Colonic mucosa (tissue), 4 donors: ENCODE measurements at regions not wholly inside any gene's neighbourhood (a gene's known extent, or its start where the extent isn't known, plus 50 kb on each side); places are given as distances from the start of the nearest gene placed in this dataset.

ENCODE experiments used
- DNase-seq: peaks from one replicate; pipeline ENCODE4 v3.0.0-alpha.2; 2020
- H3K27ac ChIP-seq: fragments of 200-600 bp; one replicate; pipeline ENCODE4 v1.8.0; 2021
- H3K27me3 ChIP-seq: fragments of 200-600 bp; one replicate; pipeline ENCODE4 v1.8.0; 2021
- H3K36me3 ChIP-seq: fragments of 200-600 bp; one replicate; pipeline ENCODE4 v1.8.0; 2021
- H3K4me1 ChIP-seq: fragments of 200-600 bp; one replicate; pipeline ENCODE4 v1.8.0; 2021; ENCODE audit warnings: mild to moderate bottlenecking
- H3K4me3 ChIP-seq: fragments of 200-600 bp; one replicate; pipeline ENCODE4 v1.8.0; 2021
- H3K9ac ChIP-seq, 2 donors: one replicate each; pipeline ENCODE4 v1.7.0; 2013; ENCODE audit warnings: control low read depth in 2 of 2, low read depth in 2 of 2, low read length in 2 of 2
- H3K9me3 ChIP-seq: fragments of 200-600 bp; one replicate; pipeline ENCODE4 v1.8.0; 2021
- CTCF ChIP-seq: fragments of 200-600 bp; IDR thresholded peaks from one replicate; pipeline ENCODE4 v1.8.0; 2022; ENCODE audit warnings: antibody characterized with exemption, mild to moderate bottlenecking
- intact Hi-C: fragments of 100-400 bp; cut with DNase I; formaldehyde crosslinking; loops from one replicate; pipeline ENCODE4 v1.14.1; 2022
- donor health status: healthy.
- donor health status: DM: no; HTN: no; CAD: no.
- donor health status: DM: no; HTN: no; CAD: no.

DNA sequence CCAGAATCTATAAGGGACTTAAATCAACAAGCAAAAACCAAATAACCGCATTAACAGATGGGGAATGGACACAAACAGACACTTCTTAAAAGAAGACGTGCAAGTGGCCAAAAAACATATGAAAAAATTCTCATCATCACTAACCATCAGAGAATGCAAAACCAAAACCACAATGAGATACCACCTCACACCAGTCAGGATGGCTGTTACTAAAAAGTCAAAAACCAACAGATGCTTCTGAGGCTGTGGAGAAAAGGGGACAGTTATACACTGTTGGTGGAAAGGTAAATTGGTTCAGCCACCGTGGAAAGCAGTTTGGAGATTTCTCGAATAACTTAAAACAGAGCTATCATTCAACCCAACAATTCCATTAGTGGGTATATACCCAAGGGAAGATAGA is 124.9 kb upstream of the OLIG2 start:
- Histone ChIP-seq H3K4me3 (no peak overlapping the region), H3K4me1 (no peaks in the 10 kb centered on the region), H3K9me3 (no peaks in the 10 kb centered on the region), H3K9ac (no peak overlapping the region), H3K27ac (no peak overlapping the region), H3K36me3 (no peaks in the 10 kb centered on the region), H3K27me3 (no peaks in the 10 kb centered on the region)
- intact Hi-C loops, result no loop called here
- DNase-seq, result no peak
- TF ChIP-seq CTCF, result no peak

DNA sequence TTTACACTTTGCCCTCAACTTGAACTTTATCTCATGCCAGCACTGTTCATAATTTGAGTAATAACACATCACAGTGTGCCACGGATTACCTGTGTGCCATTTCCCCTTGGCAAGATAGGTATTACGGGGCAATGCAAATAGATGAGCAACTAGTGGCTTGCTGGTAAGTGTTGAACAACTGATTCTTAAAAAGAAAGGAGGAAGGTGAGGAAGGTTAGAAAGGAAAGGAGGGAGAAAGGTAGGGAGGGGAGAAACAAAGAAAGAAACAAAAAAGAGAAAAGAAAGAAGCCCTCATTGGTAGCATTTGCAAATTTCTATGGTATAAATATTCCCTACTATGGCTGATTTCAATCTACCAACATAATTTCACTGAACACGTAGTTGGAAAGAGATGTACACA is 118.2 kb upstream of the OLIG2 start:
- H3K27ac ChIP-seq, result no peak overlapping the region
- no peak overlapping the region for H3K9ac ChIP-seq
- no peaks in the 10 kb centered on the region for H3K4me1 ChIP-seq
- no peaks in the 10 kb centered on the region for H3K9me3 ChIP-seq
- intact Hi-C loops, result no loop called here
- no peak for DNase-seq
- no peak for TF ChIP-seq CTCF
- H3K36me3 ChIP-seq, result no peaks in the 10 kb centered on the region
- H3K27me3 ChIP-seq, result no peaks in the 10 kb centered on the region
- no peak overlapping the region for H3K4me3 ChIP-seq

GRCh38 chr21:32908534-32908933 is 117.2 kb upstream of the OLIG2 start:
- H3K4me3 ChIP-seq, result no peak overlapping the region
- H3K36me3 ChIP-seq, result no peaks in the 10 kb centered on the region
- no peak overlapping the region for H3K27ac ChIP-seq
- no peaks in the 10 kb centered on the region for H3K9me3 ChIP-seq
- no peak for TF ChIP-seq CTCF
- H3K27me3 ChIP-seq, result no peaks in the 10 kb centered on the region
- intact Hi-C loops, result no loop called here
- no peak overlapping the region for H3K9ac ChIP-seq
- no peak for DNase-seq
- no peaks in the 10 kb centered on the region for H3K4me1 ChIP-seq

GRCh38 chr21:32909393-32909792 is 116.3 kb upstream of the OLIG2 start:
- H3K9me3 ChIP-seq, result no peaks in the 10 kb centered on the region
- DNase-seq, result no peak
- no peak overlapping the region for H3K27ac ChIP-seq
- no peak overlapping the region for H3K9ac ChIP-seq
- H3K4me1 ChIP-seq, result no peaks in the 10 kb centered on the region
- intact Hi-C loops, result no loop called here
- no peaks in the 10 kb centered on the region for H3K27me3 ChIP-seq
- H3K36me3 ChIP-seq, result no peaks in the 10 kb centered on the region
- H3K4me3 ChIP-seq, result no peak overlapping the region
- TF ChIP-seq CTCF, result no peak

DNA sequence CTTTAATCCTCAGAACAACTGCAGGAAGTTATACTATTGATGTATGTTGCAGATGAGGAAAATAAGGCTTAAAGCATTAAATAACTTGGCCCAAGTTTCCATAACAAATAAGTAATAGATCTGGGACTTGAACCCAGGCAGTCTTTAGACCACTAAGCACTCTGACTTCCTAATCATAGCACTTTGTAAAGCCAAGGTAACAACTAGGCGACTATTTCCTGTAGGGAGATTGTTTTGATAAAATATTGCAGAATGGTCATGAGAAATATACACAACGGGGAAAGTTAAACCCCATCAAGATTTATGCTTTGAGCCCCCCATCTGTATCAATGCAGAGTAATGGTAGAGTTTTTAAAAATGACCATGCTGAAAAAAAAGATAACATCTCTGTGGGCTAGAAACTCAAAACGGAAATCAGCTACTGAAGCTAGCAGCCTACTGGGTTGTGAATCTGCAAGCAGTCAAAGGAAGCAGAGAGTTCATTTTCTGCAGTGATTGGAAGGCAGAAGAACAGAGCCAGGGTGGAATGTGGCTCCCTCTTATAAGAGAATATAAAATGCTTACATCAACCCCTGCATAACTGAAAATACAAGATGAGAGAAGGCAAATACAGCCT is 111.2 kb upstream of the OLIG2 start:
- H3K4me3 ChIP-seq, result no peak overlapping the region
- no peak overlapping the region for H3K9ac ChIP-seq
- intact Hi-C loops, result no loop called here
- TF ChIP-seq CTCF, result no peak
- H3K36me3 ChIP-seq, result no peaks in the 10 kb centered on the region
- H3K4me1 ChIP-seq, result no peaks in the 10 kb centered on the region
- no peak overlapping the region for H3K27ac ChIP-seq
- no peak for DNase-seq
- no peaks in the 10 kb centered on the region for H3K27me3 ChIP-seq
- H3K9me3 ChIP-seq, result no peaks in the 10 kb centered on the region

GRCh38 chr21:32915099-32915498 is 110.6 kb upstream of the OLIG2 start:
- no peaks in the 10 kb centered on the region for H3K27me3 ChIP-seq
- intact Hi-C loops, result no loop called here
- no peaks in the 10 kb centered on the region for H3K36me3 ChIP-seq
- TF ChIP-seq CTCF, result no peak
- H3K9ac ChIP-seq, result no peak overlapping the region
- no peaks in the 10 kb centered on the region for H3K9me3 ChIP-seq
- H3K4me1 ChIP-seq, result no peaks in the 10 kb centered on the region
- H3K27ac ChIP-seq, result no peak overlapping the region
- DNase-seq, result no peak
- no peak overlapping the region for H3K4me3 ChIP-seq
